Hepatocyte (in vitro differentiated cells): ENCODE measurements at regions not wholly inside any gene's neighbourhood (a gene's known extent, or its start where the extent isn't known, plus 50 kb on each side); places are given as distances from the start of the nearest gene placed in this dataset.

Source experiments
- CTCF ChIP-seq: fragments of 200-600 bp; sonication (generic); IDR thresholded peaks from 2 replicates; pipeline ENCODE4 v1.5.1; 2016; ENCODE audit warnings: antibody characterized with exemption, mild to moderate bottlenecking; ENCODE audit not compliant: poor library complexity
- EZH2 ChIP-seq: fragments of 200-600 bp; sonication (generic); IDR thresholded peaks from 2 replicates; pipeline ENCODE4 v1.6.1; 2016; ENCODE audit warnings: antibody characterized with exemption, mild to moderate bottlenecking, borderline replicate concordance

DNA sequence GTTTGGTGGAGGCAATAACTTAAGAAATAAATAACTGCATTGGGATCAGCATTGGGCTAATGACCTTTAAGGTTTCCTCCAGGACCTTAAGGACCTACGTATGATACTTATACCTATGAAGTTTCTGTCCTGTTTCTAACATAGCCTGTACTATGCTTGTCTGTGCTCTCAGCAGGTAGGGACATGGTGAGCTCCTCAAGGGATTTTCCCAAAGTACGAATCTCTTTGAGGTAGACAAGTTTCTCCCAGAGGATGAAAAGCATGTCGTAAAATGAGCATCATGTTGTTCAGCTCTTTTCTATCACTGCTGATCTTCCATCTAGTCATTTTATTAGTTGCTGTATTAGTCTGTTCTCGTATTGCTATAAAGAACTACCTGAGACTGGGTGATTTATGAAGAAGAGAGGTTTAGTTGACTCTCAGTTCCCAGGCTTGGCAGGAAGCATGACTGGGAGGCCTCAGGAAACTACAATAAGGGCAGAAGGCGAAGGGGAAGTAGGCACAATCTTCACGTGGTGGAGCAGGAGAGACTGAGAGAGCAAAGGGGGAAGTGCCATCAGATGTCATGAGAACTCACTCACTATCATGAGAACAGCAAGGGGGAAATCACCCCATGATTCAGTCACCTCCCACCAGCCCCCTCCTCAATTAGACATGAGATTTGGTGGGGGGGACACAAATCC, 77.8 kb upstream of the TGM3 start:
- TF ChIP-seq CTCF (no peak), EZH2 (no peak)
